Ishikawa (cell line): ENCODE measurements at regions not wholly inside any gene's neighbourhood (a gene's known extent, or its start where the extent isn't known, plus 50 kb on each side); places are given as distances from the start of the nearest gene placed in this dataset.

Experiments used
- CREB1 ChIP-seq: IDR thresholded peaks from 2 replicates; pipeline ENCODE4 v1.6.1; 2012; ENCODE audit warnings: low read depth
- EGR1 ChIP-seq: IDR thresholded peaks from 2 replicates; pipeline ENCODE4 v1.6.1; 2012
- EP300 ChIP-seq: IDR thresholded peaks from 2 replicates; pipeline ENCODE4 v1.6.1; 2012; ENCODE audit warnings: borderline replicate concordance
- RAD21 ChIP-seq: IDR thresholded peaks from 2 replicates; pipeline ENCODE4 v1.6.1; 2012; ENCODE audit warnings: low read depth
- TAF1 ChIP-seq: IDR thresholded peaks from 2 replicates; pipeline ENCODE4 v1.6.1; 2012; ENCODE audit warnings: low read depth, mild to moderate bottlenecking
- TCF12 ChIP-seq: IDR thresholded peaks from 2 replicates; pipeline ENCODE4 v1.6.1; 2012; ENCODE audit warnings: low read depth
- TEAD4 ChIP-seq: IDR thresholded peaks from 2 replicates; pipeline ENCODE4 v1.6.1; 2012
- YY1 ChIP-seq: IDR thresholded peaks from 2 replicates; pipeline ENCODE4 v1.6.1; 2012; ENCODE audit warnings: low read depth
- TF ChIP-seq, protein P1 (sequence below): IDR thresholded peaks from 2 replicates; pipeline ENCODE4 v1.6.1; 2012; ENCODE audit warnings: low read depth, mild to moderate bottlenecking
- TF ChIP-seq, protein P2 (sequence below): IDR thresholded peaks from 2 replicates; pipeline ENCODE4 v1.6.1; 2012
- TF ChIP-seq, protein P3 (sequence below): IDR thresholded peaks from 2 replicates; pipeline ENCODE4 v1.6.1; 2012

DNA sequence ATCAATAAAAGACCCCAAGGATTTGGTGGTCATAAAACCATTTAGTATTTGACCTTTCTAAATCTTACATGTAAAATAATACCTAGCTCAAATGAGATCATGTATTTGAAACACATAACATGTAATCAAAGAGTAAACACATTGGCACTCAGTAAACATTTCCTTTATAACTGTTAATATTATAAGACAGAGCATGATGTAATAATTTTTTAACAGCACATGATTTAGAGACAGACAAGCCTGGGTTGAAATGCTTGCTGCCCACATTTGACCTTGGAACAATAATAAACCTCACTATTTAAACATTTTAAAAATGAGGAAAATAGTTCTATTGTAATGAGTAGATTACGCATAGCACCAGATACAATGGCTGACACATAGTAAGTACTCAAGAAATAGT lies 105.2 kb upstream of the GPR141 start:
- TF ChIP-seq YY1 = no peak
- TF ChIP-seq TCF12 = no peak
- no peak for TF ChIP-seq CREB1
- TF ChIP-seq RAD21 = no peak
- TF ChIP-seq, protein P1, sequence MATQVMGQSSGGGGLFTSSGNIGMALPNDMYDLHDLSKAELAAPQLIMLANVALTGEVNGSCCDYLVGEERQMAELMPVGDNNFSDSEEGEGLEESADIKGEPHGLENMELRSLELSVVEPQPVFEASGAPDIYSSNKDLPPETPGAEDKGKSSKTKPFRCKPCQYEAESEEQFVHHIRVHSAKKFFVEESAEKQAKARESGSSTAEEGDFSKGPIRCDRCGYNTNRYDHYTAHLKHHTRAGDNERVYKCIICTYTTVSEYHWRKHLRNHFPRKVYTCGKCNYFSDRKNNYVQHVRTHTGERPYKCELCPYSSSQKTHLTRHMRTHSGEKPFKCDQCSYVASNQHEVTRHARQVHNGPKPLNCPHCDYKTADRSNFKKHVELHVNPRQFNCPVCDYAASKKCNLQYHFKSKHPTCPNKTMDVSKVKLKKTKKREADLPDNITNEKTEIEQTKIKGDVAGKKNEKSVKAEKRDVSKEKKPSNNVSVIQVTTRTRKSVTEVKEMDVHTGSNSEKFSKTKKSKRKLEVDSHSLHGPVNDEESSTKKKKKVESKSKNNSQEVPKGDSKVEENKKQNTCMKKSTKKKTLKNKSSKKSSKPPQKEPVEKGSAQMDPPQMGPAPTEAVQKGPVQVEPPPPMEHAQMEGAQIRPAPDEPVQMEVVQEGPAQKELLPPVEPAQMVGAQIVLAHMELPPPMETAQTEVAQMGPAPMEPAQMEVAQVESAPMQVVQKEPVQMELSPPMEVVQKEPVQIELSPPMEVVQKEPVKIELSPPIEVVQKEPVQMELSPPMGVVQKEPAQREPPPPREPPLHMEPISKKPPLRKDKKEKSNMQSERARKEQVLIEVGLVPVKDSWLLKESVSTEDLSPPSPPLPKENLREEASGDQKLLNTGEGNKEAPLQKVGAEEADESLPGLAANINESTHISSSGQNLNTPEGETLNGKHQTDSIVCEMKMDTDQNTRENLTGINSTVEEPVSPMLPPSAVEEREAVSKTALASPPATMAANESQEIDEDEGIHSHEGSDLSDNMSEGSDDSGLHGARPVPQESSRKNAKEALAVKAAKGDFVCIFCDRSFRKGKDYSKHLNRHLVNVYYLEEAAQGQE = no peak
- TF ChIP-seq TEAD4 = no peak
- TF ChIP-seq, protein P2, sequence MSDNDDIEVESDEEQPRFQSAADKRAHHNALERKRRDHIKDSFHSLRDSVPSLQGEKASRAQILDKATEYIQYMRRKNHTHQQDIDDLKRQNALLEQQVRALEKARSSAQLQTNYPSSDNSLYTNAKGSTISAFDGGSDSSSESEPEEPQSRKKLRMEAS = no peak
- TF ChIP-seq, protein P3, sequence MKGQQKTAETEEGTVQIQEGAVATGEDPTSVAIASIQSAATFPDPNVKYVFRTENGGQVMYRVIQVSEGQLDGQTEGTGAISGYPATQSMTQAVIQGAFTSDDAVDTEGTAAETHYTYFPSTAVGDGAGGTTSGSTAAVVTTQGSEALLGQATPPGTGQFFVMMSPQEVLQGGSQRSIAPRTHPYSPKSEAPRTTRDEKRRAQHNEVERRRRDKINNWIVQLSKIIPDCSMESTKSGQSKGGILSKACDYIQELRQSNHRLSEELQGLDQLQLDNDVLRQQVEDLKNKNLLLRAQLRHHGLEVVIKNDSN = no peak
- no peak for TF ChIP-seq TAF1
- TF ChIP-seq EP300 = no peak
- no peak for TF ChIP-seq EGR1
